ENCODE measurements at regions not wholly inside any gene's neighbourhood (a gene's known extent, or its start where the extent isn't known, plus 50 kb on each side); places are given as distances from the start of the nearest gene placed in this dataset.
"Not testable (repeated sequence)": the region's sequence is repeated elsewhere in the genome, so short reads cannot be mapped to it uniquely, and the experiment has no call there.

GRCh38 chr3:177464392-177465256 lies 267.3 kb upstream of the TBL1XR1 start:
- no peaks in the 10 kb centered on the region for H3K36me3 ChIP-seq (replicated peaks in 1 of 2)
- H3K9me3 ChIP-seq (replicated peaks in 1 of 3), result no peaks in the 10 kb centered on the region
- intact Hi-C loops (cut with DNase I), result no loop called here
- H3K27ac ChIP-seq, result peak overlapping the region in 1 of 5 donors; percentile 12
- DNase-seq, result no peak
- TF ChIP-seq POLR2A (IDR thresholded peaks at IDR 0.05) (no peak), CTCF (IDR thresholded peaks at IDR 0.05) (no peak)
- no peak overlapping the region for H3K4me3 ChIP-seq
- 49 to 60% (median 57%) methylated on average over 5 of the region's 5 CpGs for WGBS, 4 donors
- peaks cover 0 to 23% of the 10 kb centered on the region in 2 donors for H3K4me1 ChIP-seq (replicated peaks in 1 of 2)
- H3K27me3 ChIP-seq, result no peaks in the 10 kb centered on the region

- intact Hi-C loops (cut with DNase I), result no loop called here
- WGBS, 4 donors, result 82 to 94% (median 89%) methylated on average over 4 of the region's 4 CpGs
- H3K36me3 ChIP-seq (replicated peaks in 1 of 2), result no peaks in the 10 kb centered on the region
- no peak overlapping the region for H3K27ac ChIP-seq
- TF ChIP-seq POLR2A (IDR thresholded peaks at IDR 0.05) (no peak), CTCF (IDR thresholded peaks at IDR 0.05) (no peak)
- no peaks in the 10 kb centered on the region for H3K9me3 ChIP-seq (replicated peaks in 1 of 3)
- no peak for DNase-seq
- H3K4me1 ChIP-seq (replicated peaks in 1 of 2), result peaks cover 0 to 16% of the 10 kb centered on the region in 2 donors
- no peak overlapping the region for H3K4me3 ChIP-seq
- H3K27me3 ChIP-seq, result no peaks in the 10 kb centered on the region
These were observed 268.0 kb upstream of the TBL1XR1 start for GRCh38 chr3:177465257-177465642.

- WGBS, 4 donors, result 81 to 87% (median 83%) methylated on average over 4 of the region's 4 CpGs
- no peak overlapping the region for H3K4me3 ChIP-seq
- H3K36me3 ChIP-seq (replicated peaks in 1 of 2), result no peaks in the 10 kb centered on the region
- TF ChIP-seq CTCF (IDR thresholded peaks at IDR 0.05), result no peak
- no peak for TF ChIP-seq POLR2A (IDR thresholded peaks at IDR 0.05)
- intact Hi-C loops (cut with DNase I), result no loop called here
- no peak for DNase-seq
- H3K9me3 ChIP-seq (replicated peaks in 1 of 3), result no peaks in the 10 kb centered on the region
- H3K27ac ChIP-seq, result no peak overlapping the region
- H3K27me3 ChIP-seq, result no peaks in the 10 kb centered on the region
- H3K4me1 ChIP-seq (replicated peaks in 1 of 2), result peaks cover 0 to 14% of the 10 kb centered on the region in 2 donors
These were observed 268.8 kb upstream of the TBL1XR1 start for GRCh38 chr3:177466074-177466473.

GRCh38 chr3:177466622-177467021 lies 269.3 kb upstream of the TBL1XR1 start:
- WGBS, 4 donors, result 97 to 100% (median 99%) methylated on average over 5 of the region's 5 CpGs
- H3K27me3 ChIP-seq; H3K36me3 ChIP-seq (replicated peaks in 1 of 2); H3K27ac ChIP-seq; intact Hi-C loops (cut with DNase I); DNase-seq; H3K9me3 ChIP-seq (replicated peaks in 1 of 3); H3K4me3 ChIP-seq: not testable (repeated sequence)
- H3K4me1 ChIP-seq (replicated peaks in 1 of 2), result peaks cover 0 to 14% of the 10 kb centered on the region in 2 donors

Data from adrenal gland (tissue), 9 donors.